Thymus (tissue), 11 donors: ENCODE measurements at regions not wholly inside any gene's neighbourhood (a gene's known extent, or its start where the extent isn't known, plus 50 kb on each side); places are given as distances from the start of the nearest gene placed in this dataset.
"Not testable (repeated sequence)": the region's sequence is repeated elsewhere in the genome, so short reads cannot be mapped to it uniquely, and the experiment has no call there.

ENCODE experiments used
- DNase-seq, 9 donors: peaks; one replicate each; pipeline ENCODE4 v3.0.0-alpha.2; 2013; ENCODE audit warnings: low spot score in 9 of 9, low read depth in 6 of 9, missing footprints in 1 of 9
- H3K27ac ChIP-seq, 2 donors: one replicate each; pipeline ENCODE4 v1.5.1; 2013; ENCODE audit warnings: control low read depth in 1 of 2, low read depth in 1 of 2, low read length in 1 of 2, mild to moderate bottlenecking in 1 of 2, moderate library complexity in 1 of 2
- H3K27me3 ChIP-seq, 2 donors: one replicate each; pipeline ENCODE4 v1.5.1; 2013; ENCODE audit warnings: low read length in 1 of 2; ENCODE audit not compliant: control insufficient read depth in 2 of 2, insufficient read depth in 1 of 2
- H3K36me3 ChIP-seq, 2 donors: one replicate each; pipeline ENCODE4 v1.5.1; 2013; ENCODE audit warnings: low read length in 1 of 2, mild to moderate bottlenecking in 1 of 2, moderate library complexity in 1 of 2; ENCODE audit not compliant: control insufficient read depth in 2 of 2, insufficient read depth in 2 of 2
- H3K4me1 ChIP-seq, 2 donors: one replicate each; pipeline ENCODE4 v1.5.1; 2013; ENCODE audit warnings: low read length in 2 of 2; ENCODE audit not compliant: control insufficient read depth in 2 of 2, insufficient read depth in 2 of 2
- H3K4me3 ChIP-seq, 2 donors: one replicate each; pipeline ENCODE4 v1.5.1; 2013; ENCODE audit warnings: low read length in 2 of 2, control low read depth in 1 of 2, mild to moderate bottlenecking in 1 of 2
- H3K9me3 ChIP-seq, 2 donors: one replicate each; pipeline ENCODE4 v1.5.1; 2013; ENCODE audit warnings: low read length in 1 of 2, mild to moderate bottlenecking in 1 of 2; ENCODE audit not compliant: control insufficient read depth in 2 of 2, insufficient read depth in 1 of 2
- whole genome bisulfite sequencing: extraction: QIAGEN DNeasy Blood & Tissue Kit; methylation state at CpG from one replicate; pipeline ENCODE4 v1.1.7; 2013; 5-methylcytosine and 5-hydroxymethylcytosine counted together
- donor health status: healthy.

DNA sequence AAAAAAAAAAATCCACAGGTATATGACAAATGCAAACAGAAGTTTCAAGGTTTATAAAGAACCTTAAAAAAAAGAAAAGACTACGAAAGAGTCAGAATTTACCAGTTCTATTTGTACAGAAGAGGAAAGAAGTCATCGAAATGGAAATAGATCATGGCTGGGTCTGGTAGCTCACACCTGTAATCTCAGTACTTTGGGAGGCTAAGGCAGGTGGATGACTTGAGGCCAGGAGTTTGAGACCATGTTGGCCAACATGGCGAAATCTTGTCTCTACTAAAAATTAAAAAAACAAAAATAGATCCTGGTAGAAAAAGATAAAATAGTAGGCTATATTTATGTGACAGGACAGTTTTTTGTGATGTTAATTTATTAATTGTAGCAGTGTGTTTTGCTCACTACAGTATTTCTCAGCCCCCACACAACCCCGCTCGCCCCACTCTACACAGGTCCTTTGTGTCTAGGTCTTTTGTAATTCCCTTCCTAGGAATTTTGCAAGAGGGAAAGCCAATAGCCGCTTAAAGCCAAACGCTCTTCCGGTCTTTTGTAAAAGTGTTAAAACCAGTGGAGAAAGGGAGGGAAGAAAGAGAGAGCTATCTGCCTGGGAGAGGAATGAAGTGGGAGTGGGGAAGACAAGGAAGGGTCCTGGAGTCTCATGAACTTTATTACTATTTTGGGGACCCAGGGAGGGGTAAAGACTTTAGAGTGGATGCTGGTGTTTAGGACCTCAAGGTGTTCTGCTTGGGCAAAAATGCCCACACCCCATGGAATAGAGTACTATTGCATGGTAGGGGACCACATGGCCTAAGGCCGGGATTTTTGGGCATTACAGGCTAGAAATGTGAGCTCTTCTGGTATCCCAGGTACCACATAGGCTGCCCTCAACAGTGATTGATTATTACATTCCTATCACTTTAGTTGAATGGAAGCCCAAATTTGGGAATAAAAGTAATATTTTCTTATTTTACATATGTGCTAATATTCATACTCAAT is 59.4 kb upstream of the XPO1 start:
- no peaks in the 10 kb centered on the region for H3K9me3 ChIP-seq
- no peak for DNase-seq
- WGBS = 97% methylated on average over 9 of the region's 9 CpGs

DNA sequence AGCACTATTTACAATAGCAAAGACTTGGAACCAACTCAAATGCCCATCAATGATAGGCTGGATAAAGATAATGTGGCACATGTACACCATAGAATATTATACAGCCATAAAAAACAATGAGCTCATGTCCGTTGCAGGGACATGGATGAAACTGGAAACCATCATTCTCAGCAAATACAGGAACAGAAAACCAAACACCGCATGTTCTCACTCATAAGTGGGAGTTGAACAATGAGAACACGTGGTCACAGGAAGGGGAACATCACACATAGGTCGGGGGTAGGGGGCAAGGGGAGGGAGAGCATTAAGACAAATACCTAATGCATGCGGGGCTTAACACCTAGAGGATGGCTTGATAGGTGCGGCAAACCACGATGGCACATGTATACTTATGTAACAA is 56.0 kb upstream of the XPO1 start:
- H3K27ac ChIP-seq, DNase-seq: not testable (repeated sequence)
- WGBS = 96% methylated on average over 7 of the region's 7 CpGs

More for the DNA sequence above, 59.4 kb upstream of the XPO1 start:
- no peak overlapping the region for H3K4me3 ChIP-seq
- H3K27ac ChIP-seq = no peak overlapping the region
- no peaks in the 10 kb centered on the region for H3K36me3 ChIP-seq
- no peaks in the 10 kb centered on the region for H3K27me3 ChIP-seq
- no peaks in the 10 kb centered on the region for H3K4me1 ChIP-seq

GRCh38 chr2:61593648-61594047 is 55.5 kb upstream of the XPO1 start:
- WGBS = 87% methylated on average over 3 of the region's 3 CpGs
- not testable (repeated sequence) for H3K27ac ChIP-seq, H3K27me3 ChIP-seq, H3K4me1 ChIP-seq, DNase-seq, H3K4me3 ChIP-seq, H3K36me3 ChIP-seq, H3K9me3 ChIP-seq

More for the DNA sequence above, 56.0 kb upstream of the XPO1 start:
- H3K27me3 ChIP-seq, H3K4me3 ChIP-seq, H3K9me3 ChIP-seq, H3K4me1 ChIP-seq, H3K36me3 ChIP-seq: not testable (repeated sequence)

- H3K27ac ChIP-seq = no peak overlapping the region
- no peaks in the 10 kb centered on the region for H3K4me1 ChIP-seq
- DNase-seq = no peak
- H3K36me3 ChIP-seq = no peaks in the 10 kb centered on the region
- WGBS = 96% methylated on average over 2 of the region's 2 CpGs
- no peaks in the 10 kb centered on the region for H3K27me3 ChIP-seq
- H3K4me3 ChIP-seq = no peak overlapping the region
- H3K9me3 ChIP-seq = no peaks in the 10 kb centered on the region
Observed at GRCh38 chr2:61590214-61590613, 52.1 kb upstream of the XPO1 start.

DNA sequence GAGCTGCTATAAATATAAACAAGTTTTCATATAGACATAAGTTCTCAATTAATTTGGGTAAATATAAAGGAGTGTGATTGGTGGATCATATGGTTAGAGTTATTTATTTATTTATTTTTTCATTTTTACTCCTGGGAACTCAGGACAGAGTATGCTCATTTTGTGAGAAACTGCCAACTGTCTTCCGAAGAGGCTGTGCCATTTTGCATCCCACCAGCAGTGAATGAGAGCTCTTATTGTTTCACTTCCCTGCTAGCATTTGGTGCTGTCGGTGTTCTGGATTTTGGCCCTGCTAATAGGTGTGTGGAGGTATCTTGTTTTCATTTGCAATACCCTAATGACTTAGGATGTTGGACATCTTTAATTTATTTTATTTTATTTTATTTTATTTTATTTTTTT is 50.4 kb upstream of the XPO1 start:
- WGBS = 97% methylated on average over 2 of the region's 2 CpGs
- no peaks in the 10 kb centered on the region for H3K36me3 ChIP-seq
- H3K4me3 ChIP-seq = no peak overlapping the region
- no peak overlapping the region for H3K27ac ChIP-seq
- no peaks in the 10 kb centered on the region for H3K9me3 ChIP-seq
- H3K27me3 ChIP-seq = no peaks in the 10 kb centered on the region
- no peak for DNase-seq
- no peaks in the 10 kb centered on the region for H3K4me1 ChIP-seq
